22Rv1 (cell line): ENCODE measurements at regions not wholly inside any gene's neighbourhood (a gene's known extent, or its start where the extent isn't known, plus 50 kb on each side); places are given as distances from the start of the nearest gene placed in this dataset.

Experiments
- ZFX ChIP-seq: fragments of 450-650 bp; IDR thresholded peaks from 2 replicates; pipeline ENCODE4 v1.6.1; 2017; ENCODE audit warnings: antibody characterized with exemption, borderline replicate concordance
- TF ChIP-seq, protein P1 (sequence below): fragments of 450-650 bp; IDR thresholded peaks from 2 replicates; pipeline ENCODE4 v1.5.1; 2017; ENCODE audit warnings: mild to moderate bottlenecking

DNA sequence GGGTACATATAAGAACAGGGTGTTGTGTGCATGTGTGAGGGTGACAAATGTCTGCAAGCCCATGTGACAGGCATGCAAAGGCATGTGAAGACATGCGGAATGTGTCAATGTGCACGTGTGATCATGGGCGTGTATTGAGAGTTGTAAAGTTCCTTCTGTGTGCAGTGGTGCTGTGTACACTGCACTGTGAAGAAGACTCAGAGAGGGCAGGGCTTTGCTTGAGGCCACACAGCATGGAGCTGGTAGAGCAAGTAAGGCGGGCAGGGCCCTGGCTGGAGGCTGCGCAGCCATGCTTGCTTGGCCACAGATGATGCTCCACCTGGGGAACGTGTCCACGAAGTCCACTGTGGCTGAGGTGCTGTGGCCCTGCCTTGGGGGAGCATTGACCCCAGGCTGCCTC, 66.8 kb downstream of the PTPRS start:
- TF ChIP-seq, protein P1, sequence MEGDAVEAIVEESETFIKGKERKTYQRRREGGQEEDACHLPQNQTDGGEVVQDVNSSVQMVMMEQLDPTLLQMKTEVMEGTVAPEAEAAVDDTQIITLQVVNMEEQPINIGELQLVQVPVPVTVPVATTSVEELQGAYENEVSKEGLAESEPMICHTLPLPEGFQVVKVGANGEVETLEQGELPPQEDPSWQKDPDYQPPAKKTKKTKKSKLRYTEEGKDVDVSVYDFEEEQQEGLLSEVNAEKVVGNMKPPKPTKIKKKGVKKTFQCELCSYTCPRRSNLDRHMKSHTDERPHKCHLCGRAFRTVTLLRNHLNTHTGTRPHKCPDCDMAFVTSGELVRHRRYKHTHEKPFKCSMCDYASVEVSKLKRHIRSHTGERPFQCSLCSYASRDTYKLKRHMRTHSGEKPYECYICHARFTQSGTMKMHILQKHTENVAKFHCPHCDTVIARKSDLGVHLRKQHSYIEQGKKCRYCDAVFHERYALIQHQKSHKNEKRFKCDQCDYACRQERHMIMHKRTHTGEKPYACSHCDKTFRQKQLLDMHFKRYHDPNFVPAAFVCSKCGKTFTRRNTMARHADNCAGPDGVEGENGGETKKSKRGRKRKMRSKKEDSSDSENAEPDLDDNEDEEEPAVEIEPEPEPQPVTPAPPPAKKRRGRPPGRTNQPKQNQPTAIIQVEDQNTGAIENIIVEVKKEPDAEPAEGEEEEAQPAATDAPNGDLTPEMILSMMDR = no peak
- no peak for TF ChIP-seq ZFX
